Erythroblast (primary cell): ENCODE measurements at regions not wholly inside any gene's neighbourhood (a gene's known extent, or its start where the extent isn't known, plus 50 kb on each side); places are given as distances from the start of the nearest gene placed in this dataset.

Source experiments
- GATA1 ChIP-seq: IDR thresholded peaks from 2 replicates; pipeline ENCODE4 v1.6.1; 2011; ENCODE audit warnings: low read depth, mild to moderate bottlenecking, control low read depth, low read length, moderate library complexity
- POLR2A ChIP-seq: IDR thresholded peaks from 2 replicates; pipeline ENCODE4 v1.6.1; 2011; ENCODE audit warnings: mild to moderate bottlenecking, low read length

GRCh38 chr6:100267721-100268123 lies 197.0 kb downstream of the SIM1 start:
- TF ChIP-seq POLR2A (no peak), GATA1 (no peak)
